ENCODE measurements at regions not wholly inside any gene's neighbourhood (a gene's known extent, or its start where the extent isn't known, plus 50 kb on each side); places are given as distances from the start of the nearest gene placed in this dataset.
"Not testable (repeated sequence)": the region's sequence is repeated elsewhere in the genome, so short reads cannot be mapped to it uniquely, and the experiment has no call there.

GRCh38 chr7:46932306-46932675 lies 649.6 kb downstream of the TNS3 start:
- no peak for DNase-seq

DNA sequence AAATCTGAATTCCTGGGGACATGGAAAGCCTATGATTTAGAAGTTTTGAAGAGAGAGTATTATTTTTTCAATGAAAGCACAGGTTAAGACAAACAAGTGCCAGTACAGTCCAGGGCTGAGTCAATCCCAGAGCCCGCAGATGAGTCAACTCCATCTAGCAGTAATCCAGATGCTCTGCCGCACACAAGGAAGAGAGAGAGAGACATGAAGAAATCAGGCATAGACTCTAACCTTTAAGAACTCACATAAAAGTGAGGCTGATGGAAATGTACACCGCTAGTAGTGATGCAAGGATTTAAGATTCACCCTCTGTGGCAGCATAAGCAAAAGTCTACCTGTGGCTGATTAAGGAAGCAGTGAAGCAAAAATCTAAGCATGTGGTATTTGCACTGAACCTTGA lies 651.5 kb downstream of the TNS3 start:
- no peak for DNase-seq

DNA sequence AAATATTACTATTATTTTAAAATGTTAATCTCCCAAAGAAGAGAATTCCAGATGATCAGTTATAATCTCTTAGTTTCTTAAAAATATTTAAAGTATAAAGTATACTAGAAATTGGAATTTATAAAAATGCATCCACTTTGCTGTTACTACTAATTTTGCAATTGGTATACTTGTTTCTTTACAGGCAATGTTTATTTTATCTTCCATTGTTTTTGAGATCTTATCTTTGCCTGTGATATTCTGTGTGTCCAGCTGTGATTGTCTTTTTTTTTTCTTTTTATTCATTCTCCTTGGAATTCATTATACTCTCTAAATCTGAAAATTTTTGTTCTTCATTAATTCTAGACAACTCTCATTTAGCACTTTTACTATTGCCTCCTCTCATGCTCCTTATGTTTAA lies 652.6 kb downstream of the TNS3 start:
- no peak for DNase-seq

- no peak for DNase-seq
Observed at GRCh38 chr7:46928719-46929118, 653.2 kb downstream of the TNS3 start.

GRCh38 chr7:46927131-46927810 lies 654.6 kb downstream of the TNS3 start:
- DNase-seq = no peak

- DNase-seq = no peak
Observed at GRCh38 chr7:46916581-46916980, 665.3 kb downstream of the TNS3 start.

- no peak for DNase-seq
Observed at GRCh38 chr7:46912692-46913091, 669.2 kb downstream of the TNS3 start.

- DNase-seq = no peak
Observed at GRCh38 chr7:46909601-46910051, 672.3 kb downstream of the TNS3 start.

DNA sequence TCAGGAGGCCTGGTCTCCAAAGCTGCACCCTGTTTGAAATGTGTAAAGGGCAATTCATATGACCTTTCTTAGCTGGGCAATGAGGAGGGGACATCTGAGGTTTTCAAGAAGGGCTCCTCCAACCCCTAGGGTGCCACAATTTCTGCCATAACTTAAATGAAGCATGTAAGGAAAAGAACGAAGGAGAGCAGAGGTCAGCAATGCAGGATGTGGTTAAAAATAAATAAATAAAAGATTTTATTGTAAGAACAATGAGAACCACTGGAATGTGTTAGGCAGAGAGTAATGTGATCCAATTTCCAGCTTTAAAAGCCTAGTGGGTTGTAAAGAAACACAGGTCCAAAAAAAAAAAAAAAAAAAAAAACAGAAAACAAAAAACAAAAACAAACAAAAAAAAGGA lies 673.1 kb downstream of the TNS3 start:
- DNase-seq = no peak

DNA sequence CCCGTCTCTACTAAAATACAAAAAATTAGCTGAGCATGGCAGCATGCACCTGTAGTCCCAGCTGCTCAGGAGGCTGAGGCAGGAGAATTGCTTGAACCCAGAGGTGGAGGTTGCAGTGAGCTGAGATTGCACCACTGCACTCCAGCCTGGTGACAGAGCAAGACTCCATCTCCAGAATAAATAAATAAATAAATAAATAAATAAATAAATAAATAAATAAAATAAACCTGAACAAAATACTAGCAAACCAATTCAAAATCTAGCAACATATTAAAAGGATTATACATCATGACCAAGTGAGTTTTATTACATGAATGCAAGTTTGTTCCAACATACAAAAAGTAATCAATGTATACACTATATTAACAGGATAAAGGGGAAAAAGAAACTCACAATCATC lies 677.4 kb downstream of the TNS3 start:
- DNase-seq = not testable (repeated sequence)

GRCh38 chr7:46902463-46902862 lies 679.4 kb downstream of the TNS3 start:
- DNase-seq = no peak

GRCh38 chr7:46900312-46901263 lies 681.3 kb downstream of the TNS3 start:
- DNase-seq = no peak

- DNase-seq = no peak
Observed at GRCh38 chr7:46897381-46897780, 684.5 kb downstream of the TNS3 start.

DNA sequence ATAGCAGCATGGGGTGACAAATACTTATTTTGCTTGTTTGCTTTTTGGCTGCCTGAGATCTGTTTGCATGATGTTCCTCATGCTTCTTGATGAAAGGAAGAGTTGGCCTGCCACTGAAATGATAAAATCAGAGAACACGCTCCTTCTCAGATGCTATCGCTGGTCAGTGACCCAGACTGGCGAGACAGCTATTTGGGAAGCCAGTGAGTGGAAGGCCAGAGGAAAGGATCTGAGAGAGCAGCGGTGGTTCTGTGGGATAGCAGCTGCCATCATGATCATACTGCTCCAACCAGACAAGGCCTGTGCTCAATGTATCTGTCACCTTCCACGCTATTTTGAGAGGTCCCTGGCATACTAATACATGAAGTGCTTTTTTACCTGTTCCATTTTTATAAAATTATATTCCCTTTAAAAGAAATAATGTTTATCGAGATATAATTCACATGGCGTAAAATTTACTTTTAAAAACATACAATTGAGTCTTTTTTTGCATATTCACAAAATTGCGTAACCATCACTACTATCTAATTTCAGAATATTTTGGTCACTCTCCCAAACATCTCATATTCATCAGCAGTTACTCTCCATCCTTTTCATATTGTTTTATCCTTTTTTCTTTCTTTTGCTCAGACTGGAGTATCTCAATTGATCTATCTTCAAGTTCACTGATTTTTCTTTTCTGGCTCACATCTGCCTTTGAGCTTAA lies 695.1 kb downstream of the TNS3 start:
- no peak for DNase-seq

- no peak for DNase-seq
Observed at GRCh38 chr7:46885167-46885566, 696.7 kb downstream of the TNS3 start.

GRCh38 chr7:46881507-46882127 lies 700.3 kb downstream of the TNS3 start:
- DNase-seq = no peak

DNA sequence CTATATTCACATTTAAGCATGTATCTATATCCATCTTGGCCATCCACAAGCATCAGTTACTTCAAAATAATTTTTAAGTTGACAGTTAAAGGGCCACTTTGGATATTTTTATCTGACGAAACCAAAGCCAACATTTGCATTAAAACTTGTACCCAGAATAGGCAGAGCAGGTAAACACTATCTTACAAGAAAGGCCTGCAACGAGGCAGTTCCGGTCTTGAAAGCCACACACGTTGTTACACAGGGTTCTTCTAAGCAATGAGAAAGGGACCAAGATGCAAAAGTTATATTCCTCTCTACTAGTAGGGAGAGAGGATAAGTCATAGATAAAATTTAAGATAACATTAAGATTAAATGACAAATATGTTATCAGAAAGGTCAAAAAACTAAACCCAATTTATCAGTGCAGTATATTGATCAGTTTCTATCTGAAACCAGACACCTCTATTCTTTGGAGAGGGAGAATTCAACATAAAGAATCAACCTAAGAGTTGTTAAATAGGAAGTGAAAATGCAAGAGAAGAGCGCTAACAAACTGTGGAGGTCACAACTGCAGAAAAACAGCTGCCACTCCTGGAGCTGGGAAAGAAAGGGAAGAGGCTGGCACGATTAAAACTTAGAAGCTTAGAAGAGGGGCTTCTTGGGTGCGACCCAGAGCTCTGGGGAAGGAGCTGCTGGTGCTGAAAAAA lies 701.3 kb downstream of the TNS3 start:
- no peak for DNase-seq

GRCh38 chr7:46879783-46880182 lies 702.1 kb downstream of the TNS3 start:
- no peak for DNase-seq

GRCh38 chr7:46871516-46871915 lies 710.4 kb downstream of the TNS3 start:
- no peak for DNase-seq

DNA sequence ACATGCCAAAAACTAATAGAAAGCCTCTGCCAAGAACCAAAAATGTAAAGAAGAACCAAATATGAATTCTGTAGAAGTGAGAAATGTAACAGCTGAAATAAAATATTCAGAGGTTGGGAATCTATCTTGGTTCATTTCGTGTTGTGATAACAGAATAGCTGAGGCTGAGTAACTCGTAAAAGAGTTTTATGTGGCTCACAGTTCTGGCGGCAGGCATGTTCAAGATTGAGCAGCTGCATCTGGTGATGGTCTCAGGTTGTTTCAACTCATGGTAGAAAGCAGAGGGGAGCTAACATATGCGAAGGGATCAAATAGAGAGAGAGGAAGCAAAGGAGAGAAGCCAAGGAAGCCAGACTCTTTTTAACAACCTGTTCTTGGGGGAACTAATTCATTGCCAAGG lies 717.2 kb downstream of the TNS3 start:
- DNase-seq = no peak

GRCh38 chr7:46859963-46860475 lies 721.9 kb downstream of the TNS3 start:
- DNase-seq = no peak

GRCh38 chr7:46855851-46856250 lies 726.1 kb downstream of the TNS3 start:
- DNase-seq = no peak
